ENCODE measurements at regions not wholly inside any gene's neighbourhood (a gene's known extent, or its start where the extent isn't known, plus 50 kb on each side); places are given as distances from the start of the nearest gene placed in this dataset.

DNA sequence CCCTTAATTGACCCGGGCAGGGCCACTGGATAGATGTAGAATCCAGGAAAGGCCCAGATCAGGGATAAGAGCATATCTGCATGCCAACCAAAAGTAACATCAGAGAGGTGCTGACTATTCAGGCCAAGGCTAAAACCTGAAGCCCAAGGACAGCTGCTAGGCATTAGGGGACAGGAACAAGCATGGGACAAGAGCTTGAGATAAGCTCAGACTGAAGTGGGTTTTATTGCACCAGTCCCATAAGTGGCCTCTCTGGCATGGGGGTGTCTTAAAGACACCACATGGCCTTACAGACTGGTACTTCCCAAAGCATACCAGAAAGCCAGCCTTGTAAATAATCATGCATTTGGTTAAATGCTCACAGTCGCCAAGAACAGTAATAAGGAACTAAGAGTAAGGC is 376.1 kb downstream of the FBXW7 start:
- no peak for DNase-seq (ENCODE audit: low spot score)

DNA sequence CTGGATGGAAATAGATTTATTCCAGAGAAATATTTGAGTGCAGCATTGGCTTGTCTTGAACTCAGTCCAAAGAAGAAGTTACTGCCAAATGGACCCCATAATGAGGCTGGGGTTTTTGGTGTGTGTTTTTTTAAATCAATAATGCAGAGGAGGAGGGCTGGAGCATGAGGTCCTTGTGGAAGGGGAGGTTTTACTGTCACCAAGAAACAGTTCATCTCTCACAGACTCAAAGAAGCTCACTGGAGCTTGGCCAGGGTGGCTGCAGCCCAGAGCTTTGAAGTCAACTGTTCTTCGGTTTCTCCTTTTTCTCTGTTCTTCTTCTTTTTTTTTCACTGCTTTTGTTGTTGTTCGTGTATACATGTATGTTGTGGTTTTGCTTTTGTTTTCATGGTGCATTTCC is 377.7 kb downstream of the FBXW7 start:
- DNase-seq (ENCODE audit: low spot score): no peak

DNA sequence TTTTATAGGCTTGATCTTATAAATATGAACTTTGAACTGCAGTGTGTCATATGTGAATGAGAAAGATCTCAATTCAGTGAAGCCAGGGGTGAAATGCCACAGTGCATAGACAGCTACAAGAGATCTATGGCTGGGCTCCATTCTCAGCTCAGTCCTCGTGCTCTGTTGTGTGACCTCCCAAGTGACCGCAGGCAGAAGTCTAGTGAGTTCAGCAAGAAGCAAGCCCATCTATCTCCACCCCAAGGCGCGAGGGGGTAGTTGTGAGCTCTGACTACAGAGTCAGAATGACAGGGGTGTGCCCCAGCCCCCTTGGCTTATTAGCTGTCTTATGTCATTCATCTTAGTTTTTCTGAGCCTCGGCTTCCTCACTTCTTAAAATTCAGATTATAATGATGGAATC is 378.3 kb downstream of the FBXW7 start:
- DNase-seq (ENCODE audit: low spot score): no peak

DNA sequence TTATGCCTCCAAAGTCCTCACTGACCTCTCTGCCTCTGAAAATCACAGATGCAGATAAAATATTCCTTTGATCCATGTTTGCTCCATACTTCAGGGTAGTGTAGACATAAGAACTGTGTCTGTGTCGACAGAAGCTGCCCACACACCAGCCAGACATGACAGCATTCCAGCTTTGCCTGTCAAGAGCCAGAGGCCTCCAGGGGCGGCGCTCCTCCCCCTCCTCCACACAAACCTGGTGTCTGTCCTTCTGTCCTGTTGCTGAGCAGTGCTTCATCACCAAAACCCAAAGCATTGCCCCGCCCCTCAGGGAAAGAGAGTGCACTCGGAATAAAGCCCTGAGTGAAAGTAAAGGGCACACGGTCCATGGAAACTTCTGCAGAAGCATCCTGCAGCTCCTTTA is 379.4 kb downstream of the FBXW7 start:
- DNase-seq (ENCODE audit: low spot score): no peak

DNA sequence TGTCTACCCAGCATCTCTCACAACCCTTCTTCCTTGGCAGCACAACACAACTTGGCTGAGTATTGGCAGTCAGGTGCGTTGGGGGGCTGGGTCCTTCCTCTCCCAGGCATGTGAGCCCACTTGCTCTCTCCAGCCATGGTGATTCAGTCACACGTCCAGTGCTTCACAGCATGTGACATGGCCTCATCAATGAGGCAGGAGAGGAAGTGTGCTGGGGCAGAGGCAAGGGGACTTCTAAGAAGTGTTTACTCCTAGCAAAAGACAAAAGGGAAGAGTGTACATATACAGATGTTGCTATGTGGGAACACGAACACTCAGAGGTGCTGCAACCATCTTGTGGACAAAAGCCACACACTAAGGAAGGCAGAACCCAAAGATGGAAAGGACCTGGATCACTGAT is 380.8 kb downstream of the FBXW7 start:
- DNase-seq (ENCODE audit: low spot score): no peak

DNA sequence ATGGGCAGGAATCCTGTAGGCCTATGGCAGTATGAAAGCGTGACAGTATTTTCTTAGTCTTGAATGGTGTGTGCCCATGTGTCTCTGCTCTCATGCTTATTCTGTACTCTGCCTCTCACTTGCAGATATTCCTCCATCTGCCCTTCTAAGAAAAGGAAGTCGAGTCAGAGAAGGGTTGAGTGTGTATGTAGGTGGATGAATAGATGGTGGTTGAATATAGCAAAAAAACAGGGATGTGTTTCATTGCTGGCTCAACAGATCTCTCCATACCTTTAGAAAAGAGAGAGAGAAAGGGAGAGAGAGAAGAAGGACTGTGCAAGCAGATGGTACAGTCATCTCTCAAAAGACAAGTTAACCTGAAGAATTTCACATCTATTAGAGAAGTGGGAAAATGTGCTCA is 381.5 kb downstream of the FBXW7 start:
- no peak for DNase-seq (ENCODE audit: low spot score)

DNA sequence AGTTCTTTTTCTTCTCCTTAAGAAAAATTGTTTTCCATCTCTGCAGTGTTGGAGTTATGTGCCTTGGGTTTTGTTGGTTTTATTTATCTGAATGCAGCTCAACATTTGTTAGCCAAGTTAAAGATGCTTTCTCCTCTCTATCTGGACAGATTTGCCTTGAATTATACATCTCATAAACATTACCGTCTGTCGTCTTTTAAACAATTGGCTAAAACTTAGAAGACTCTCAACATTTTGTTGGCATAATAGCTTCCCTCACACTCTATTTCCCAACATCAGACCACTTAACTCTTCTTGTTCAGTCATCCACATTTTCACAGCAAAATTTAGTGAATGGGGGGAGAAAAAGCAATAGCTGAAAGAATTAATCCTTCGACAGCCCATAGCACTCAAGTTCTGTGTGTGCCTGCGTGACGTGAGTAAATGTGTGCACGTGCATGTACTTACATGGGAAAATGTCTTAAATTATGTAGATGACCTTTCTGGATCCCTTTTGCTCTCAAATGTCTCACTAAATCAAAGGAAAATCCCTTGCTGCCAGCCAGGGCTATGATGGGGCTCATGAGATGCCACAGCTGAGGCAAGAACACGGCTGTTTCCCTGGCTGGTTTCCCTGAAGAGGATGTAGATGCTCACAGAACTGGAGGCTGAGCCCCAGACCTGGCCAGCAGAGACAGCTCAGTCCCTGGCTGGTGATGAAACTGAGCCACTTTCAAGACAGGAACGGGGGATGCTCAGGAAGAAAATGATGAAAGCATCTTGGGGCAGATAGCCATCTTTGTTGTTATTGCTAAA is 382.2 kb downstream of the FBXW7 start:
- no peak for DNase-seq (ENCODE audit: low spot score)

DNA sequence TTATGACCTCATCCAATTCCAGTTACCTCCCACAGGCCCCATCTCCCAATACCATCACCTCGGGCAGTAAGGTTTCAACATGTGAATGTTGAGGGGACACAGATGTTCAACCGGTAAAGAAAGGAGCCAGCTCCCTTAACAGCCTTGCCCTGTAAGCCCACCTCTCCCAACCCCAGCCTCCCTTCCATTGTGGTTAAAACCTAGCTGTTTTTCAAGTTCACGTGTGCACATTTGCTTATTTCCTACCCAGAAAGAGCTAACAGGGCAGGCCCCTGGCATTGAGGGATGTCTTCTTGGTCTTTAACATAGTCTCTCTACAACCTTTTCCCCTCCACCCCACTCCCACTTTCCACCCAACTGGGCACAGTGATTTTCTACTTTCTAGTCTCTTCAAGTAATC is 385.7 kb downstream of the FBXW7 start:
- DNase-seq (ENCODE audit: low spot score): no peak

DNA sequence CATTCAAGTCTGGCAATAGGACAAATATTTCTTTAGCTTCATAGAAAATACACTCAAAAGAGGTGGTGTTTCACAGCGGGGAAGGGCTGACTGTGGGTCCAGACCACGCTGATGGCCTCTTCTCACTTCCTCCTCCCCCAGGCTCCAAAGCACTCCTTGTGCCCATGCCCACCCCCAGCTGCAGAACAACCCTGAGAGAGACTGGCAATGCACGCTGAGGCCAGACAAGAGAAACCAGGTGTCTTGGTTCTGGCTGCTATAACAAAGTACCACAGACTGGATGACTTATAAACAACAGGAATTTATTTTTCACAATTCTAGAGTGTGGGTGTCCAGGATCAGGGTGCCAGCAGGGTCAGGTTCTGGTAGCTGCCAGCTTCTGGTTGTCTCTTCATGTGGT is 386.1 kb downstream of the FBXW7 start:
- DNase-seq (ENCODE audit: low spot score): no peak

DNA sequence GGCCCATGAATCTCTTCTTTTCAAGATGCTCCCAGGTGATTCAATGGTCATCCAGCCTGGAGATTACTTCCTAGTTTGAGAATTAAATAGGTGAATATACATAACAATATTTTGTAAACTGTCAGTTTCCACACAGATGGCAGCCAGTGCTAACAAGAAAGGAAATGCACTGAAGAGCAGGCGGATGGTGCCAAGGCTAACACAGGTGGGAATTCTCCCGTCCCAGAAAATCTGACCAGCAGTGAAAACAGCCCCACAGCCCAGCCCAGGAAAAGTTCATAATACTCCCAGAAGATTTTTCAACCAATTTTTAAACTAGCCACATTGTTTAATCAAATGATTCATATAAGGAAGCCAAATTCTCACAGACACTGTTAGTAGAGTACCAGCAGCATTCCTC is 387.2 kb upstream of the GATB start:
- no peak for DNase-seq (ENCODE audit: low spot score)

DNA sequence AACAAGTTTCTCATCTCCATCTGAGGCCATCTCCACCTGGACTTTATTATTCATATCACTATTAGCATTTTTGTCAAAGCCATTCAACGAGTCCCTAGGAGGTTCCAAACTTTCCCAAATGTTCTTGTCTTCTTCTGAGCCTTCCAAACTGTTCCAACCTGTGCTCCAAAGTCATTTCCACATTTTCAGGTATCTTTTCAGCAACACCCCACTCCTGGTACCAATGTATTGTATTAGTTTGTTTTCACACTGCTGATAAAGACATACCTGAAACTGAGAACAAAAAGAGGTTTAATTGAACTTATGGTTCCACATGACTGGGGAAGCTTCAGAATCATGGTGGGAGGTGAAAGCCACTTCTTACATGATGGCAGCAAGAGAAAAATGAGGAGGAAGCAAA is 385.4 kb upstream of the GATB start:
- no peak for DNase-seq (ENCODE audit: low spot score)

DNA sequence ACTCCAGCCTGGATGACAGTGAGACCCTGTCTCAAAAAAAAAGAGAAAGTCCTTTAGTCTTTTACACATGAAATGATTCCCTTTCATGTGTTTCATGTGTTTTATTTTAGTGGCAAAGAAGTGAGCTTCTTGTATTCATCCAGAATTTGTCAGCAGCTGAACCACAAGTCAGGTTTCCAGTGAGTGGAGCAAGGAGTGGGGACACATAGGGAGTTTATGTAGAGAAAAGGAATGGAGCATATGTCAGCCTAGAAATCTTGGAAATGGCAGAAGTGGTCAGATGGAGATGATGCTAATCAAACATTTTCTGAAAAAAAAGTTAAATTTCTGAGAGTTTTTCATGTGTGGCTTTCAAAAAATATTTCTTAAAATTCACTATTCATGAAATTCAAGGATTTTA is 383.0 kb upstream of the GATB start:
- no peak for DNase-seq (ENCODE audit: low spot score)

DNA sequence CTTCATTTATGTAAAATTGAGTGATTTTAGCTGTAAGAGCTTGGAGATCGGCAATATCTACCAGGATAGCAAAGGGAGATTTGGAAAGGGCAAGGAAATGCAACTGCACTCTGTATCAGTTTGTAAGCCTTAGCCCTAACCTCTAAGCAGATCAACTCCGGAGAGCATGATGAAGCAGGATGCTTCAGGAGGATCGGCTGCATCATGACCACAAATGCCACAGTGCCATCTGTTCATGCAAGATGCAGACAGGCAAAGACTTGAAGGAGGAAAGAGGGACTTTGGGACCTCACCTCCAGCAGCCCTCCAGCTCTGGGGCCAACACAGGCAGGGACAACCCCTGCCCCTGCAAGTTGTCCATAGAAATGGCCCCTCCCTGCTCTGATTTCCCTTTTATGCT is 377.6 kb upstream of the GATB start:
- DNase-seq (ENCODE audit: low spot score): peak; percentile 26

DNA sequence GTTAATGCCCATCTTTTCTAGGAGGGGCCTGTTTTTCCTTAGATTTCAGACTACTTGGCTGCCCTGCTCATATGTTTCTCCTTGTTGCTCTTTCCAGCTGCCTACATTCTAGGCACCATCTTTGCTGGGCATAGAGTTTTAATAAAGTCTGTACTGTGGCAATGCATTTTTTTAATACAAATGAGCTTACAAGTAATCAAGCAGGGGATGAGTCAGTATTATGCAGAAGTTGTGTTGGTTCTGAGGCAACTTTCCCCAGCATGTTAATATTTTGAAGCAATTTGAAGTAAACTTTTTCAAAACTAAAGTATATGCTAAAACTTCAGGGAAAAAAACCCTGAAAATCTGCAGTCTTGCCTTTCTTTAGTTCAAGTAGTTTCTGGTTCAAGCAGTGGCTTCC is 372.0 kb upstream of the GATB start:
- no peak for DNase-seq (ENCODE audit: low spot score)

DNA sequence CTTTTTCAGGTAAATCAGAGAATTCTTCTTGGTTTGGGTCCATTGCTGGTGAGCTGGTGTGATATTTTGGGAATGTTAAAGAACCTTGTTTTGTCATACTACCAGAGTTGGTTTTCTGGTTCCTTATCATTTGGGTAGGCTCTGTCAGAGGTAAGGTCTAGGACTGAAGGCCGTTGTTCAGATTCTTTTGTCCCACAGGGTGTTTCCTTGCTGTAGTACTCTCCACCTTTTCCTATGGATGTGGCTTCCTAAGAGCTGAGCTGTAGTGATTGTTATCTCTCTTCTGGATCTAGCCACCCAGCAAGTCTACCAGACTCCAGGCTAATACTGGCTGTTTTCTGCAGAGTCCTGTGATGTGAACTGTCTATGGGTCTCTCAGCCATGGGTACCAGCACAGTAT is 367.5 kb upstream of the GATB start:
- no peak for DNase-seq (ENCODE audit: low spot score)

DNA sequence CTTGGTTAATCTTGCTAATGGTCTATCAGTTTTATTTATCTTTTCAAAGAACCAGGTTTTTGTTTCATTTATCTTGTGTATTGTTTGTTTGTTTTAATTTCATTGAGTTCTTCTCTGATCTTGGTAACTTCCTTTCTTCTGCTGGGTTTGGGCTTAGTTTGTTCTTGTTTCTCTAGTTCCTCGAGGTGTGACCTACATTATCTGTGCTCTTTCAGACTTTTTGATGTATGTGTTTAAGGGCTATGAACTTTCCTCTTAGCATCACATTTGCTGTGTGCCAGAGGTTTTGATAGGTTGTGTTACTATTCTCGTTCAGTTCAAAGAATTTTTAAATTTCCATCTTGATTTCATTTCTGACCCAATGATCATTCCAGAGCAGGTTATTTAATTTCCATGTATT is 365.4 kb upstream of the GATB start:
- DNase-seq (ENCODE audit: low spot score): no peak

DNA sequence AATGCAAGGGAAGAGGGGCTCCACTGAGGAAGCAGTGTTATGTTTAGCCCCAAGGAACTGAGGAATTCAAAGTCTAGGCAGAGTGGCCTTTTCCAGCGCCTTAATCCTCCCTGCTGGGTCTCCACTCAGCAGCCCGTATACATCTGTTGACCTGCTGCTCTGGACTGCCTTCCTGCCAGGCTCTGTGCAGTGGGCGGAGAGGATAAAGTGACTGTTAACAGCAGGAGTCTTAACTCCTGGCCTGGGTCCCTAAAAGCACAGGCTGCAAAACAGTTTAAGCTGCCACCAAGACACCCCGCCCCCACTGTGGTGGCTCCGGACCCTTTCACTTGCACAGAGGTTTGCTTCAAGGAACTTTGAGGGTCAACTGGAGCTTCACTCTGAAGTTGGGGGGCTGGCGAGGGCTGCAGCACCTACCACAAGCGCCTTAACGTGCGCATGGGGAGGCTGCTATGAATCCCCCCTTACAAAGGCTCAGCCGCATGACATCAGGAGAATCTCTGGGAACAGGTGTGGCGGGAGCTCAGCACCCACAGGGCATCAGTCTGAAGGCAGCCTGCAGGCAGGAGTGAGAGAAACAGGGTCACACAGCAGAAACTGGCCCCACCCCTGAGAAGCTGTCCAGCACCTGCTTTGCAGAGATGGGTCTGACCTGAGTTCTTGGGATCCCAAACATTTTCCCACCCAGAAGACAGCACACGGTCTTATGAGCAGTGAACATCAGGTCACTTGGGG is 358.2 kb upstream of the GATB start:
- no peak for DNase-seq (ENCODE audit: low spot score)

DNA sequence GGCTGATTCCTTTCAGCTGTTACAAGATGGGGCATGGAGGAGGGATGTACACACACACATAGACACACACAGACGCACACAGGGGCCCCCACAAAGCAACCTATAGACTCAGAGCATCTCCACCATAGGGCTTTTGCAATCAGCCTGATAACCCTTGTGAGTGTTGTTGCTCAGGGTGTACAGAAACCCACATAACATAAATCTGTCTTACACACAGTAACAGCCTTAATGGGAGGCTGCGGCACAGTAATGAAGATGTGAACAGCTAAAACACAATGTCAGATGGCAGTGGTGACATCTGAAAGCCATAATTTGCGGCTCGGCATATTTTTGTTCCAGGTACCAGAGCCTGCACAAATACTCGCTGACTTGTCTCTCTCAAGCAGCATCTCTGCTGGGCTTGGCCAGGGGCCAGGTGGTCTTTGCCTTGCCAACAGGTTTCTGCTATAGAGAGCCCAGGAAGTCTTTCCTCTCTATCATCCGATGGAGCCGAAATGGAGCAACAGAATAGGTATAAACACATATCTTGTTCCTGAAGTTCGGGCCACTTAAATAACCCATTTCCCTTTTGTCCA is 357.2 kb upstream of the GATB start:
- no peak for DNase-seq (ENCODE audit: low spot score)

DNA sequence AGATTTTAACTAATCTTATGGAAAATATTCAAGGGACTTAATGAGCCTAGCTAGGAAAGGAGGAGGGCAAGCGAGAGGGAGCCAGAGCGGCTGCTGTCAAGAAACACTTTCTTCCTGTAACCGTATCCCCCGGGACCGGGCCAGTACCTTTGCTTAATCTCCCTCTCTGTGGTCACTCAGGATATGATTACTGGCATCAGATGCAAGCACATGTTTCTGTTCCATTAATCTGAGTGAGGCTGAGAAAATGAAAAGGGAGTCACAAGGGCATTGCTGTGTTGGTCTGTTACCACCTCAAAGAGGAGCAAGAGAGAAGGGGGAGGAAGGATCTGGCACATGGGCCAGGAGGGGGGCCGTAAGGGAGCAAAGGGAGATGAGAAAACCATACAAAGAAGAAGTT is 356.7 kb upstream of the GATB start:
- no peak for DNase-seq (ENCODE audit: low spot score)

DNA sequence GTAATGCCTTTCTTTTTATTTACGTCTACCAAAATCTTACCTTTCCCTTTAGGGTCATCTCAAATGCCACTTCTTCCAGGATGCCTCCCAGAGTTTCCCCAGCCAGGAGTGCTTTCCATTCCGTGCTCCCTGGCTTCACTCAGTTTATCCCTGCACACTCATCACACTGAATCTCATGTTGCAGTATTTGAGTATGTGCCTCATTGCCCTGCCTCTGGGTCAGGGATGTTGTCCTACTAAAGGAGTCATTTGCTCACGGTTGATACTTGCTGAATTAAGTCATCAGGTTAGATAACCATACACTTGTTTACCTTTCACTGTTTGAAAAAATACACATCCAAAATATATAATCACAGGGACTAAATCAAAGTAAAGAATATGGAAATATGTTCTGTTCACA is 356.2 kb upstream of the GATB start:
- no peak for DNase-seq (ENCODE audit: low spot score)

DNA sequence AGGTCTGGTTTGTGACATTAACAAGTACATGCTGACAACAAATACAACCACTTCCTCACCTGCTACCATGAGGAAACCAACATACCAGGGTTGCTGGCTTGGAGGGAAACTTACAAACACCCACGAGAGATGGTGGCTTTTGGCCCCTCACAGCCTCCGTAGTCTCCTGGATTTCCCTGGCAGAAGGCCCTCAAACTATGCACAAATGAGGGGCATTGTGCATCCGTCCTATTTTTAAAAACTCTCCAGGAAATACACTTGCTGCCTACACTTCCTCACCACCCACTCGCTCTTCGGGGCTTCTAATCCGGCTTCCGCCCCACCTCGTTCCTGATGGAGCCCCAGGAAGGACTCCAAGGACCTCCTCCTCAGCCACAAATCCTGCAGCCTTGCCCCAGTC is 355.0 kb upstream of the GATB start:
- peak; percentile 53 for DNase-seq (ENCODE audit: low spot score)

DNA sequence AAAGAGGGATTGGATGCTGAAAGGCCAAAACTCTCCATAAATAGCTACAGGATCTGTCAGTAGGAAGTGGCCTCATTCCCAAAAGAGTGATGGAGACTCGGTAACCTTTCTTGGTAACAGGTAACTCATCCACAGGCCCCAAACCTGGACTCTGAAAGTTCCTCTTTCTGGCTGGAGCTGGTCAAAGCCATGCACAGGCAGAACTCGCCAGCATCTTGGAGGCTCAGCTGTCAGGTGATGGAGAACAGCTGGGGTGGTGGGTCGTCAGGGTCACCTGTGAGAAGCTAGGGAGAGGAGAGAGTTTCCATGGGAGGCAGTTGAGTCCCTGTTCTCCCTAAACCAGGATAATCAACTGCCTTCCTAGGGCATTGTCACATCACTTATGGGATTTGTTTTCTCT is 354.3 kb upstream of the GATB start:
- DNase-seq (ENCODE audit: low spot score): no peak

DNA sequence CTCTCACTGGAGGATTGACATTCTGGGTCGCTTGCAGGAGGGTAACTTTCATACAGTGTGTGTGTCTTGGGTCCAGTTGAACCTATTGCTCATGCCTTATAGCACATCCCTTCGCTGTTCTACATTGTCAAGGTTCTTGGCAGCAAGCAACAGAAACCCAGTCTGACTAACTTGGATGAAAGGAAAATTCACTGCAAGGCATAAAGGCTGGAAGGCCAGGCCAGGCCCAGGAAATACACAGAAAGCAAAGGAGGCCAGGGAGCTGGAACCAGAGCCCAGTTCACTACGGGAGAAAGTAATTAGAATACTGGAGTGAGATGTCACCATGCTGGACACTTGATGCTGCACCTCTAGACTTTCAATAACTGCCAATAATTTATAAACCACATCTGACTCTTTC is 353.8 kb upstream of the GATB start:
- DNase-seq (ENCODE audit: low spot score): no peak

DNA sequence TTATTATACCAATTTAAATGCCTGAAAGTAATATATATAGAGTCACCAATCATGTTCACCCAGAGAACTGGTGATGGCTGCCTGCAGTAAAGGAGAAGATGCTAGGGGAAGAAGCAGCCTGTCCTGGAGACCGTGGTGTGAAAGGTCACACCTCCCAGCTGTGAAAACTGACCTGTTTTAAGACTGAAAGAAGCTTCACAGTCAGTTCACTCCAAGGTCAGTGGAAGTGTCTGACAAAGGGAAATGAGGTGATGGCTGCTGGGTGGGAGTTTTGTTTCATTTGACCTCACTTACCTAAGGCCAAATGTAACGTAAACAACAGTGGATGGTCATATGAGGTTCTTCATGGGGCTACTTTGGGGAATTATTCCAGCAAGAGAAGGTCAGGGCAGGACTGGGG is 352.1 kb upstream of the GATB start:
- DNase-seq (ENCODE audit: low spot score): no peak

Measured in CD4-positive, alpha-beta T cell treated with Interleukin-2 at 100 ng/mL for 4 hours (primary cell).